ENCODE measurements at regions not wholly inside any gene's neighbourhood (a gene's known extent, or its start where the extent isn't known, plus 50 kb on each side); places are given as distances from the start of the nearest gene placed in this dataset.

GRCh38 chr20:12827816-12828385 lies 180.9 kb upstream of the SPTLC3 start:
- TF ChIP-seq HNF4G (IDR thresholded peaks at IDR 0.05) (no peak), CTCF (IDR thresholded peaks at IDR 0.05; ENCODE audit: low read depth, low read length, missing input control) (no peak), REST (IDR thresholded peaks at IDR 0.05) (no peak), ATF3 (IDR thresholded peaks at IDR 0.05) (no peak), JUND (IDR thresholded peaks at IDR 0.05) (no peak), YY1 (IDR thresholded peaks at IDR 0.05) (no peak), ZBTB33 (IDR thresholded peaks at IDR 0.05) (no peak), EGR1 (IDR thresholded peaks at IDR 0.05; ENCODE audit: low read depth in 2 of 2) (no peak), SP1 (IDR thresholded peaks at IDR 0.05) (no peak)
